Activated CD8-positive, alpha-beta memory T cell treated with anti-CD3 and anti-CD28 coated beads, Interleukin-2, amount 50 U/mL, for 48 hours (primary cell): ENCODE measurements at regions not wholly inside any gene's neighbourhood (a gene's known extent, or its start where the extent isn't known, plus 50 kb on each side); places are given as distances from the start of the nearest gene placed in this dataset.
"Not testable (repeated sequence)": the region's sequence is repeated elsewhere in the genome, so short reads cannot be mapped to it uniquely, and the experiment has no call there.

Experiments
- DNase-seq: peaks from one replicate; pipeline ENCODE4 v3.0.0-alpha.2; 2020

DNA sequence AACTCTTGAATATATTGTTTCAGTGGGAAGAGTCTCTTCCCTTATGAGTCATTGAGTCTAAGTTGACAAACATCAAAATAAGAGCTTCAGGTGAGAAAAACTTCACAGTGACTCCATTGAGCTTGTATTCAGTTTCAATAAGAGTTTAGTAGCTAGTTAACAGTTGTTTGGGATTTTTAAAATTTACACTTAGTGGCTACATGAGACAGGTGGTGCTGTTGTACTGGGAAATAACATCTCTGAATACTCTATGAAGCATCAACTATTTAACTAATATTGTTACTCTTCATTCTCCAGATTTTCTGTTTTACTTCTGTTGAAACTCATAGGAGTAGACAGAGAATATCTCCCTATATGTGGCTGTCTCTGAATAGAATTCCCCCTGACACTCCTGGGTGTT, 1609.1 kb downstream of the C4orf33 start:
- no peak for DNase-seq

DNA sequence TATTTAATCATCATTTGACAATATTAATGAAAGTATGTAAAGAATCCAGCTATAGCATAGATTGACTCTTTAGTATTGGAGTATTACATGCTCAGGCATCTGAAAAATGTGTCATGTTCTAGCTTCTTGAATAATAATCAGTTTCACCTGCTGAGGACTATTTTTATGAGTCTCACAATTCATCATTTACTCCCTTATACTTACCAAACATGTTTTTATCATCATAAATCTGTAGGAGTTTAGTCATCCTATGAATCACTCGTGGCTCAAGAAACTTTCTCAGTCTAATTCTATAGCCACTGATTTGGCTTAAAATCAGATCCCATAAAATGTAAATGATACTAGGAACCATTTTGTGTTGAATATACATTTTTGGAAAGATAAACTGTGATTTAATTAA, 1616.1 kb downstream of the C4orf33 start:
- no peak for DNase-seq

DNA sequence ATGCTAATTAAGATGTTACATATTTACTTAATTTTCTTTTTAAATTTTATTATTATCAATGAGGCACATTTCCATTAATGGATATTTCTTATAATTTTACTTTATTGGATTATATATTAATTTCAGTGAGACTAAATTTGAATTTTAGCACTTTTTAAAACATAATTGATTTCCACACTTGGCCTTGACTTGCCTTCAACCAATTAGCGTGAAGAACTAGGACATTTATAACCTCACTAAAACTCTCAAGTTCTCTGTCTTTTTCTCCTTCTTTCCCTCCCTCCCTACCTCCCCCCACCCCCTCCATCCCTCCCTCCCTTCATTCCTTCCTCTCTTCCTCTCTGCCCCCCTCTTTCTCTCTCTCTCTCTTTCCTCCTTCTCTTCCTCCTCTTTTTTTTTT, 1618.1 kb downstream of the C4orf33 start:
- no peak for DNase-seq

DNA sequence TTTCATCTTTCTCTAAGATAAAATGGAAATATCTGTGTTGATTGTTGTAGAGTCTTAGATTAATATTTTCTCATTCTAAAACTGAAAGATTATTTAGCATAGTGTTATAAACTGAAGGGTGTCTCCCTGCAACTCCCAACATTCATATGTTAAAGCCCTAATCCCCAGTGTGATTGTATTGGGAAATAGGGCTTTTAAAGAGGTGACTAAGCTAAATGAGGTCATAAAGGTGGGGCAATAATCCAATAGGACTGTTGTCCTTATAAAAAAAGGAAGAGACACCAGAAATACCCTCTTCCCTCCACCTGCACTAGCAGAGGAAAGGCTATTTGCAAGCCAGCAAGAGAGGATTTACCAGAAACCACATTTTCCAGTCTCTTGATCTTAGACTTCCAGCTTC, 1626.4 kb downstream of the C4orf33 start:
- no peak for DNase-seq

- no peak for DNase-seq
These were observed 1640.7 kb downstream of the C4orf33 start for GRCh38 chr4:130736436-130737185.

DNA sequence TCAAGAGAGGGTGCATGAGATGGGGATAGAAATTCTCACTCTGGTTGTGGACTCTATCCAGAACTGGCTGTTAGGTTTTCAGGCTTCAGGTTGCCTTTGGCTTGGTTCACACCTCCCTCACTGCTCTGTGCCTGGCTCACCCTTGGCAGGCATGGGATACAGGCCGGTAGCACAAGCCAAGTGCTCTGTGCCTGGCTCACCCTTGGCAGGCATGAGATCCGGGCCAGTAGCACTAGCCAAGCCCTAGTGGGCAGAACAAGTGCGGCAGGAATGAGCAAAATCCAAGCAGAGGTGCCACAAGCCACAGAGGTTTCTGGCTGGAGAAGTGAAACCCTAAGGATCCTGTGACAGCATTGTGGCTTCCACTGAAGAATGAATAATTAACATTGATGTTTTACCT, 1642.3 kb downstream of the C4orf33 start:
- no peak for DNase-seq

DNA sequence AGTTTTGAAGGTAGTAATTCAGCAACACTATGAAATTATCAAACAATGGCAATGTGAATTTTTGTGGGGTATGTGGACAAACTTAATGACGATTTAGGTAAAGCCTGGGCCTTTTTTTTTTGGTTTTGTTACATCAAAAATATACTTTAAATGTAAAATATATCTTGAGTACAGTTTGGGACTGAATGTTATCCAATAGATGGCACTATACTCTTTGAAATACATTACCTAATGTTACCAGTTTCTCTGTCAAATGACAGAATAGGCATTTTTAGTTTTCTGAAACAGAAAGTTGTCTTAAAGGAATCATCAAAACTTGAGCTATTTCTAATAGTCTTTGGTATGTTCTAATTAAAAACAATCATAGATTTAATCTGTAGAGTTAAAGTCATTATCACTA, 1651.9 kb downstream of the C4orf33 start:
- DNase-seq, result no peak

DNA sequence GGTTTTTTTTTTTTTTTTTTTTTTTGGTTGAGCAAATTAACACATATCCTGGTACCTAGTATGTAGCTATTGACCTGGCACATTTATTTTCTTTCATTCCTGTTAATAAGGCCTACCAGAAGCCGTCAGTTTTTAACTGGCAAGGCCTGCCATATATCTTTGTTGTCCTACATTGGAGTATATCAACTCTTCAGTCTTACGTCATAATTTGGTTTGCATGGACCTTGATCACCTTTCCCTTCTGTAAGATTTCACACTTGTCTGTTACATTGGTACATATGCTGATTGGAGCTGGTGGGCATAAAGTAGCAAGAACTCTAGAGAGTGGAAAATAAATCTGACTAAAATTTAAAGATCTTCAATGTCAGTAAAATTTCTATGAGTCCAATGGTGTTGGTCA, 1658.0 kb downstream of the C4orf33 start:
- DNase-seq, result no peak

DNA sequence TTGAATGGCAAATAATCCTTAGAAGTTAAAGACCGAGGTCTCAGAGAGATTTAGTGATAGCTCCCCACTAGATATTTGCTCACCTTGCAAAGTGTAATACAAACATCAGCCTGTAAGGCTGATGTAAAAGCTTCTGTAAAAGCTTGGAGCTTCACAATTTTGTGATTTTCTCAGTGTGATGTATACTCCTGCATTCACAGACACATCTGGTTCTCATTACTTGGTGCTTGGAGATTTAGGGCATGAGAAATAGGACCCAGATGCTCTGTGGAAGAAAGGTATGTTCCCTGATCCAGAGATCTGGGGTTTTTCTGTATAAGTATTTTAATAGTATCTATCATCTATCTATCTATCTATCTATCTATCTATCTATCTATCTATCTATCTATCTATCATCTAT, 1664.3 kb downstream of the C4orf33 start:
- DNase-seq, result no peak

DNA sequence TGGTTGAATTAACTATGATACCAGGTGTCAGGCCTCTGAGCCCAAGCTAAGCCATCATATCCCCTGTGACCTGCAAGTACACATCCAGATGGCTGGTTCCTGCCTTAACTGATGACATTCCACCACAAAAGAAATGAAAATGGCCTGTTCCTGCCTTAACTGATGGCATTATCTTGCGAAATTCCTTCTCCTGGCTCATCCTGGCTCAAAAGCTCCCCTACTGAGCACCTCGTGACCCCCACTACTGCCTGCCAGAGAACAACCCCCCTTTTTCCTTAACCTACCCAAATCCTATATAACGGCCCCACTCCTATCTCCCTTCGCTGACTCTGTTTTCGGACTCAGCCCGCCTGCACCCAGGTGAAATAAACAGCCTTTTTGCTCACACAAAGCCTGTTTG, 1671.4 kb downstream of the C4orf33 start:
- not testable (repeated sequence) for DNase-seq

- DNase-seq, result not testable (repeated sequence)
These were observed 1677.0 kb downstream of the C4orf33 start for GRCh38 chr4:130772966-130773365.

GRCh38 chr4:130808492-130808891, 1712.5 kb downstream of the C4orf33 start:
- no peak for DNase-seq

DNA sequence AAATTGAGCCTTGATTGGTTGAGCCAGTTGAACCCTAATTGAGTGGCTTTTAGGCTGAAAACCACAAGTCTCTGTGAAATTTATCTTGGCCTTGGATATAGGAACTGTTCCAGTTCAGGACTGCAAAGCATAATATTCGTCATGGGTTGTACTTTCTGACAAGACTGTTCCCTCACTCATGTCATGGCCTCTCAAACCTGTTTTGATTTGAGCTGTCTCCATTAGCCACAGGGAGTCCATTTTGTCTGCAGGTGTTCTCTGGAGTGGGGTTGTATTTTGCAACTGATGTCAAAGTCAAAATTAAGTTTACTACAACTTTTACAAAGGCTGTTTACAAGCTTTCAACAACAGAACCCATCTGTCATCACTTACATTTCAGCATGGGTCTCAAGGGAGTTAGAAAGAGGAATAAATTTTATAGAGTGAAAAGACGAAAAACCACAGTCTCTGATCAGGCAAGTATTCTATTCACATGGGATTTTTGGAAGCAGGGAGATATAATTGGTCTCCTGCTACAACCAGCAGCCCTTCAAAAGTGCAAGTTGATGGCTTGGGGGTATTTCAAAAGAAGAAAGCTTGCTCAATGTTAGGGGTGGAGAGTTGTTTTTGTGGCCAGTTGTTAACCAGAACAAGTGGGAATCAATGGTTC, 1716.3 kb downstream of the C4orf33 start:
- no peak for DNase-seq

DNA sequence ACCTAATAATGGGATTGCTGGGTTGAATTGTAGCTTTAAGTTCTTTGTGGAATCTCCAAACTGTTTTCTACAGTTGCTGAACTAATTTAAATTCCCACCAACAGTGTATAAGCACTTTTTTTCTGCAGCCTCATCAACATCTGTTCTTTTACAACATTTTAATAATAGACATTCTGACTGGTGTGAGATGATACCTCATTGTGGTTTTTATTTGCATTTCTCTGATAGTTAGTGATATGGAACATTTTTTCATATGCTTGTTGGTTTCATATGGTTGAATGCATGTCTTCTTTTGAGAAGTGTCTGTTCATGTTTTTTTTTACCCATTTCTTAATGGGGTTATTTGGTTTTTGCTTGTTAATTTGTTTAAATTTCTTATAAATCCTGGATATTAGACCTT, 1718.9 kb downstream of the C4orf33 start:
- DNase-seq, result no peak

DNA sequence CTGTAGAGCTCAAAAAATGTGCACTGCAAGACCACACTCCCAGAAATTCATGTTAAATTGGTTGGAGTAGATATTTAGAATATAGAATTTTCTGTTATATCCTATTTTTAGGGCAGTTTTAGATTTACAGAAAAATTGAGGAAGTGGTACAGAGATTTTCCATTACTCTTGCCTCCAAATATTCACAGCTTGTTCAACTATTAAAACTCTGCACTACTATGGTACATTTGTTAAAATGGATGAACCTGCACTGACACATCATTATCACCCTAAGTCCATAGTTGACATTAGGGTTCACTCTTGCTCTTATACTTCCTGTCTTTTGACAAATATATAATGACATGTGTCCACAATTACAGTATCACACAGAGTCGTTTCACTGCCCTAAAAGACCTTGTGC, 1724.5 kb downstream of the C4orf33 start:
- no peak for DNase-seq

DNA sequence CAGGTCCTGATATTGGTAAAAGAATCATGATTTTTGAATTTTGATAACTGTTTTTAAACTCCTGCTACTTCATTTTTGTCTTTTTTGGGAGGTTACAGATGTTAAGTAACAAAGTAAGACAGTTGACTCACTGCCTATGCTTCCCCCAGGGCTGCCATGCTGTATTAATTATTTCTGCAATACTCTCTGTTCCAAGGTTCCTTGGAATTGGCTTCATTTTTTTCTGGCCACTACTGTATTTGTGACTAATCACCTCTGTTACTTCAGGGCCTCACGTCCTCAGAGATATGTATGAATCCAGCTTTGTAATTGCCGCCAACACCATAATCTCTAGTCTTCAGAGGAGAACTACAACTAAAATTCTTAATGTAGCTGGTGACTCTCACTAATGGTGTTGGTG, 1729.3 kb downstream of the C4orf33 start:
- DNase-seq, result no peak

DNA sequence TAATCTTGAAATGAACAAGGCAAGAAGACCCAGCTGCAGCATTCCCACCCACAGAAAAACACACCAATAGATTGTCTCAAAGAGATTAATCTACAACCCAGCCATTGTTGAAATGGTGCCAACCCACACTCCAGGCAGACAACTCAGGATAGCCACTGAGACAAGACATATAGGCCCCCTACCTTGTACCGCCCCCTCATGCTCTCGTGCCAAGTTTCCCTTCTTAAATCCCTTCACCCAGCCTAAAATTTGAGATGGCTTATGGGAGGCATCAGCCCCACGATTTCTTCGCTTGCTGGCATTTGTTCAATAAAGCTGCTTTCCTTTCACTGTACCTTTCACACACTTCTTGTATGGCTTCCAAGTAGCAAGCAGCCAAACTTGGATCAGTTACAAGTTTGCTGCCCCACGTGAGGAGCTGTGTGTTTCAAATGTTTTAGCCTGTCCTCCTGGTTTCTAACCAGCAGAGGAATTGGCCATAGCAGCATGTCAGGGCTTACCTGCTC, 1754.1 kb downstream of the C4orf33 start:
- DNase-seq, result no peak

- no peak for DNase-seq
These were observed 1755.2 kb downstream of the C4orf33 start for GRCh38 chr4:130851107-130851506.

DNA sequence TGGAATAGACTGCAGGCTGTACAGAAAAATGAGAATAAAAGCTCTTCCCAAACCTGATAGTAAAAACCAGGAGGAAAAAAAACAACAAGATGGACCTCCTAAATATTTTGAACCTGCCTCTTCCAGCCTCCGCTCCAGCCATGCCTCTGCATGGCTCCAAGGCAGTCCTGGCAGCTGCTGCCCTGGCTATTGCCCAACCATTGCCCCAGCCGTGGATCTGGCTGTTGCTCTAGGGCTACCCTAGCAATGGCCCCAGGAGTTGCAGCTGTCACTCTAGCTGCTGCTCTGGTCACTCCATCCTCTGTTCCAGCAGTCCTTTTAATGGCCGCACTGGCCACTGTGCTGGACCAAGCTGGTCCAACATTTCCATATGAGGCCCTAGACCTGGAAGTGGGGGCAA, 1756.0 kb downstream of the C4orf33 start:
- DNase-seq, result no peak

DNA sequence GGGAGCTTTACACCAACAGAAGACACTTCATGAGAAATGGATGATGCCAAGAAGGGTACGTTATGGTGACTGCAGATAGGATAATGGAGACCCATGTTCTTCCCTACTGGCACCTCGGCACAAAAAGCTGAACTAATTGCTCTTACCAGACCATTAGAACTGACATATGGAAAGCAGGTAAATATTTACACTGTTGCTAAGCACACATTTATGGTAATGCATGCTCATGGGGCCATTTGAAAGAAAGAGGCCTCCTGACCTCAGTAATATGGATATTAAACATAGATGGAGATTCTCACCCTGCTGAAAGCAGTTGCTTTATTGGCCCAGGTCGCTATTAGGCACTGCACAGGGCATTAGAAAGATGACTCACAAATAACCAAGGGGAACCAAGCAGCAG, 1759.6 kb downstream of the C4orf33 start:
- DNase-seq, result no peak

GRCh38 chr4:130859991-130860390, 1764.0 kb downstream of the C4orf33 start:
- DNase-seq, result no peak

GRCh38 chr4:130896920-130897319, 1801.0 kb downstream of the C4orf33 start:
- no peak for DNase-seq

GRCh38 chr4:130901321-130901720, 1805.4 kb downstream of the C4orf33 start:
- no peak for DNase-seq

- no peak for DNase-seq
These were observed 1827.0 kb downstream of the C4orf33 start for GRCh38 chr4:130922955-130923354.

- DNase-seq, result no peak
These were observed 1859.6 kb downstream of the C4orf33 start for GRCh38 chr4:130955520-130955919.
